Stimulated activated CD8-positive, alpha-beta memory T cell treated with anti-CD3 and anti-CD28 coated beads, Interleukin-2, amount 100 ng/mL, for 48 hours (primary cell): ENCODE measurements at regions not wholly inside any gene's neighbourhood (a gene's known extent, or its start where the extent isn't known, plus 50 kb on each side); places are given as distances from the start of the nearest gene placed in this dataset.

Source experiments
- DNase-seq, 2 donors: peaks; one replicate each; pipeline ENCODE4 v3.0.0-alpha.2; 2020; ENCODE audit warnings: low read depth in 2 of 2

- no peak for DNase-seq
Observed at GRCh38 chr1:186557147-186557777, 96.3 kb upstream of the PDC start.

GRCh38 chr1:186550832-186551231 lies 89.9 kb upstream of the PDC start:
- no peak for DNase-seq

GRCh38 chr1:186541003-186541402 lies 80.1 kb upstream of the PDC start:
- DNase-seq: no peak

GRCh38 chr1:186540521-186540920 lies 79.6 kb upstream of the PDC start:
- DNase-seq: no peak

GRCh38 chr1:186536273-186536890 lies 75.5 kb upstream of the PDC start:
- DNase-seq: no peak

- no peak for DNase-seq
Observed at GRCh38 chr1:186535388-186536133, 74.6 kb upstream of the PDC start.

GRCh38 chr1:186534401-186534800 lies 73.5 kb upstream of the PDC start:
- DNase-seq: no peak

GRCh38 chr1:186532466-186532865 lies 71.6 kb upstream of the PDC start:
- no peak for DNase-seq

GRCh38 chr1:186531561-186532165 lies 70.7 kb upstream of the PDC start:
- no peak for DNase-seq

GRCh38 chr1:186530109-186530508 lies 69.2 kb upstream of the PDC start:
- no peak for DNase-seq

GRCh38 chr1:186519982-186520381 lies 59.1 kb upstream of the PDC start:
- DNase-seq: no peak

- no peak for DNase-seq
Observed at GRCh38 chr1:186518822-186519381, 58.0 kb upstream of the PDC start.

- DNase-seq: no peak
Observed at GRCh38 chr1:186518395-186518794, 57.5 kb upstream of the PDC start.

GRCh38 chr1:186514367-186514766 lies 53.5 kb upstream of the PDC start:
- no peak for DNase-seq

- DNase-seq: no peak
Observed at GRCh38 chr1:186513526-186513925, 52.6 kb upstream of the PDC start.

- DNase-seq: no peak
Observed at GRCh38 chr1:186512698-186513457, 52.0 kb upstream of the PDC start.

- DNase-seq: no peak
Observed at GRCh38 chr1:186511761-186512637, 51.1 kb upstream of the PDC start.
